HepG2 (cell line): ENCODE measurements at regions not wholly inside any gene's neighbourhood (a gene's known extent, or its start where the extent isn't known, plus 50 kb on each side); places are given as distances from the start of the nearest gene placed in this dataset.
A peak's percentile ranks its signal among the peaks of the same experiment; 100 is the strongest.

Experiments used
- AGO2 ChIP-seq: fragments of 200-400 bp; formaldehyde crosslinking; optimal IDR thresholded peaks from 2 replicates; pipeline ENCODE3; 2017; ENCODE audit warnings: mild to moderate bottlenecking, low read depth, low read length, moderate library complexity
- ARHGAP35 ChIP-seq: sonication (generic); formaldehyde crosslinking; IDR thresholded peaks from 2 replicates; pipeline ENCODE4 v1.9.0; 2022; ENCODE audit warnings: mild to moderate bottlenecking, inconsistent platforms, moderate library complexity, missing genetic modification reagents, borderline replicate concordance
- CHCHD3 ChIP-seq: sonication (generic); formaldehyde crosslinking; IDR thresholded peaks from 2 replicates; pipeline ENCODE4 v1.8.0; 2022; ENCODE audit warnings: mild to moderate bottlenecking, missing genetic modification reagents, moderate library complexity
- FOXK2 ChIP-seq: fragments of 450-650 bp; IDR thresholded peaks from 2 replicates; pipeline ENCODE4 v1.6.1; 2016
- HNRNPH1 ChIP-seq: fragments of 200-400 bp; formaldehyde crosslinking; optimal IDR thresholded peaks from 2 replicates; pipeline ENCODE3; 2017; ENCODE audit warnings: mild to moderate bottlenecking, low read depth, low read length
- HOXA7 ChIP-seq: sonication (generic); formaldehyde crosslinking; IDR thresholded peaks from 2 replicates; pipeline ENCODE4 v1.8.1; 2022; ENCODE audit warnings: mild to moderate bottlenecking, missing genetic modification reagents, moderate library complexity
- LBX2 ChIP-seq: sonication (generic); formaldehyde crosslinking; IDR thresholded peaks from 2 replicates; pipeline ENCODE4 v1.5.0; 2020; ENCODE audit warnings: missing genetic modification reagents, mild to moderate bottlenecking, borderline replicate concordance
- MXD1 ChIP-seq: sonication (generic); formaldehyde crosslinking; IDR thresholded peaks from 2 replicates; pipeline ENCODE4 v1.4.0; 2020; ENCODE audit warnings: mild to moderate bottlenecking, missing genetic modification reagents
- NCOA5 ChIP-seq: sonication (generic); formaldehyde crosslinking; IDR thresholded peaks from 2 replicates; pipeline ENCODE4 v1.4.0; 2020; ENCODE audit warnings: missing genetic modification reagents
- NFIC ChIP-seq: IDR thresholded peaks from 2 replicates; pipeline ENCODE4 v1.6.1; 2012; ENCODE audit warnings: mild to moderate bottlenecking, low read length, inconsistent platforms
- NR2F6 ChIP-seq, 2 experiments: IDR thresholded peaks; 2 replicates each; pipeline ENCODE4 v1.6.1; 2016; ENCODE audit warnings: antibody characterized with exemption in 1 of 2, mild to moderate bottlenecking in 1 of 2
- RBM39 ChIP-seq: fragments of 200-400 bp; formaldehyde crosslinking; IDR thresholded peaks from one replicate; pipeline ENCODE4 v1.6.1; 2018; ENCODE audit warnings: antibody characterized with exemption, mild to moderate bottlenecking, low read depth, low read length; ENCODE audit not compliant: poor library complexity, severe bottlenecking
- REXO4 ChIP-seq: sonication (generic); formaldehyde crosslinking; IDR thresholded peaks from 2 replicates; pipeline ENCODE4 v1.8.0; 2022; ENCODE audit warnings: missing genetic modification reagents, mild to moderate bottlenecking, borderline replicate concordance
- TBL1XR1 ChIP-seq: fragments of 150-350 bp; IDR thresholded peaks from 2 replicates; pipeline ENCODE4 v1.6.1; 2014; ENCODE audit warnings: borderline replicate concordance, low read length; ENCODE audit not compliant: partially characterized antibody
- ZNF180 ChIP-seq: sonication (generic); formaldehyde crosslinking; IDR thresholded peaks from 2 replicates; pipeline ENCODE4 v1.4.0; 2020; ENCODE audit warnings: low read depth, missing genetic modification reagents, borderline replicate concordance
- ZNF44 ChIP-seq: sonication (generic); formaldehyde crosslinking; IDR thresholded peaks from 2 replicates; pipeline ENCODE4 v1.5.1; 2020; ENCODE audit warnings: mild to moderate bottlenecking, missing genetic modification reagents
- ZNF468 ChIP-seq: sonication (generic); formaldehyde crosslinking; IDR thresholded peaks from 2 replicates; pipeline ENCODE4 v1.8.0; 2022; ENCODE audit warnings: mild to moderate bottlenecking, moderate library complexity, missing genetic modification reagents
- ZNF543 ChIP-seq: sonication (generic); formaldehyde crosslinking; IDR thresholded peaks from 2 replicates; pipeline ENCODE4 v1.4.0; 2020; ENCODE audit warnings: mild to moderate bottlenecking, missing genetic modification reagents
- ZNF639 ChIP-seq: conservative IDR thresholded peaks from 2 replicates; pipeline ENCODE4 v1.6.1; 2018; ENCODE audit warnings: missing genetic modification reagents
- ZNF652 ChIP-seq: IDR thresholded peaks from 2 replicates; pipeline ENCODE4 v1.6.1; 2016; ENCODE audit warnings: low read depth, borderline replicate concordance
- TF ChIP-seq, protein P1 (sequence below): sonication (generic); formaldehyde crosslinking; IDR thresholded peaks from 2 replicates; pipeline ENCODE4 v1.5.1; 2020; ENCODE audit warnings: missing genetic modification reagents, mild to moderate bottlenecking, borderline replicate concordance
- TF ChIP-seq, protein P2 (sequence below): sonication (generic); formaldehyde crosslinking; IDR thresholded peaks from 2 replicates; pipeline ENCODE4 v1.4.0; 2020; ENCODE audit warnings: missing genetic modification reagents, borderline replicate concordance

GRCh38 chr6:7042654-7043545, 64.9 kb upstream of the RREB1 start (continued):
- 0 out of 2 replicates have a peak, but pooled peaks have one; percentile 57 for TF ChIP-seq NR2F6 (IDR thresholded peaks at IDR 0.05)
- peak; percentile 87 for TF ChIP-seq NR2F6 (CRISPR knock-in tag; IDR thresholded peaks at IDR 0.05)
- no peak for TF ChIP-seq RBM39
- no peak for TF ChIP-seq ZNF180
- no peak for TF ChIP-seq LBX2 (CRISPR knock-in tag)
- peak; percentile 54; the same call in 1 of the 2 replicates for TF ChIP-seq ZNF652 (CRISPR knock-in tag)
- peak; percentile 89 for TF ChIP-seq TBL1XR1
- TF ChIP-seq HNRNPH1 = no peak
- peak; percentile 76; the same call in 1 of the 2 replicates for TF ChIP-seq HOXA7
- TF ChIP-seq, protein P1, sequence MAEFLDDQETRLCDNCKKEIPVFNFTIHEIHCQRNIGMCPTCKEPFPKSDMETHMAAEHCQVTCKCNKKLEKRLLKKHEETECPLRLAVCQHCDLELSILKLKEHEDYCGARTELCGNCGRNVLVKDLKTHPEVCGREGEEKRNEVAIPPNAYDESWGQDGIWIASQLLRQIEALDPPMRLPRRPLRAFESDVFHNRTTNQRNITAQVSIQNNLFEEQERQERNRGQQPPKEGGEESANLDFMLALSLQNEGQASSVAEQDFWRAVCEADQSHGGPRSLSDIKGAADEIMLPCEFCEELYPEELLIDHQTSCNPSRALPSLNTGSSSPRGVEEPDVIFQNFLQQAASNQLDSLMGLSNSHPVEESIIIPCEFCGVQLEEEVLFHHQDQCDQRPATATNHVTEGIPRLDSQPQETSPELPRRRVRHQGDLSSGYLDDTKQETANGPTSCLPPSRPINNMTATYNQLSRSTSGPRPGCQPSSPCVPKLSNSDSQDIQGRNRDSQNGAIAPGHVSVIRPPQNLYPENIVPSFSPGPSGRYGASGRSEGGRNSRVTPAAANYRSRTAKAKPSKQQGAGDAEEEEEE (CRISPR knock-in tag) = peak; percentile 72; the same call in 1 of the 2 replicates
- TF ChIP-seq FOXK2 = no peak
- TF ChIP-seq AGO2 = no peak
- 0 out of 2 replicates have a peak, but pooled peaks have one; percentile 36 for TF ChIP-seq NCOA5
- TF ChIP-seq ZNF44 (CRISPR knock-in tag) = peak; percentile 23; the same call in 1 of the 2 replicates
- peak; percentile 45 for TF ChIP-seq MXD1 (CRISPR knock-in tag)
- TF ChIP-seq NFIC = peak; percentile 73; the same call in 1 of the 2 replicates
- TF ChIP-seq ZNF639 (CRISPR knock-in tag) = no peak
- peak; percentile 88; the same call in 1 of the 2 replicates for TF ChIP-seq ZNF543 (CRISPR knock-in tag)
- no peak for TF ChIP-seq ZNF468 (CRISPR knock-in tag)
- TF ChIP-seq ARHGAP35 = peak; percentile 21; the same call in 1 of the 2 replicates
- TF ChIP-seq REXO4 (CRISPR knock-in tag) = no peak
- TF ChIP-seq CHCHD3 = peak; percentile 26; the same call in 1 of the 2 replicates
- TF ChIP-seq, protein P2, sequence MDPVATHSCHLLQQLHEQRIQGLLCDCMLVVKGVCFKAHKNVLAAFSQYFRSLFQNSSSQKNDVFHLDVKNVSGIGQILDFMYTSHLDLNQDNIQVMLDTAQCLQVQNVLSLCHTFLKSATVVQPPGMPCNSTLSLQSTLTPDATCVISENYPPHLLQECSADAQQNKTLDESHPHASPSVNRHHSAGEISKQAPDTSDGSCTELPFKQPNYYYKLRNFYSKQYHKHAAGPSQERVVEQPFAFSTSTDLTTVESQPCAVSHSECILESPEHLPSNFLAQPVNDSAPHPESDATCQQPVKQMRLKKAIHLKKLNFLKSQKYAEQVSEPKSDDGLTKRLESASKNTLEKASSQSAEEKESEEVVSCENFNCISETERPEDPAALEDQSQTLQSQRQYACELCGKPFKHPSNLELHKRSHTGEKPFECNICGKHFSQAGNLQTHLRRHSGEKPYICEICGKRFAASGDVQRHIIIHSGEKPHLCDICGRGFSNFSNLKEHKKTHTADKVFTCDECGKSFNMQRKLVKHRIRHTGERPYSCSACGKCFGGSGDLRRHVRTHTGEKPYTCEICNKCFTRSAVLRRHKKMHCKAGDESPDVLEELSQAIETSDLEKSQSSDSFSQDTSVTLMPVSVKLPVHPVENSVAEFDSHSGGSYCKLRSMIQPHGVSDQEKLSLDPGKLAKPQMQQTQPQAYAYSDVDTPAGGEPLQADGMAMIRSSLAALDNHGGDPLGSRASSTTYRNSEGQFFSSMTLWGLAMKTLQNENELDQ (CRISPR knock-in tag) = no peak
